ENCODE measurements at regions not wholly inside any gene's neighbourhood (a gene's known extent, or its start where the extent isn't known, plus 50 kb on each side); places are given as distances from the start of the nearest gene placed in this dataset.
"Not testable (repeated sequence)": the region's sequence is repeated elsewhere in the genome, so short reads cannot be mapped to it uniquely, and the experiment has no call there.

DNA sequence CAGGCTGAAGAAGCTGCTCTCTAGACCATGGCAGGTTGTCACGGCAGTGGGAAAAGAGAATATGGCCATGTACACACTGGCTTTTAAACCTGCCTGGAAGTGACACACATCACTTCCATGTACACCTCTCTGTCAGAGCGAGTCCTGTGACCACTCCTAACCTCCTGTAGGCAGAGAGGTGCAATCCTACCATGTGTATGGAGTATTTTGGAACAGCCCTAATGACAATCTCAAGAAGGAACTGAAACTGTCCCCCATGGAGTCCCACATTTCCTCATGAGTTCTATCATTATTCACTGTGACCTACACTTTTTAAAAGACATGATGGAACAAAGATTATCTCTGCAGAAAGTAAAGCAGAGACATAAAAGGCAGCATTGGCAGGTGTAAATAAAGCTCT, 153.4 kb upstream of the PFN2 start:
- no peak for DNase-seq (ENCODE audit: low read depth)
- H3K4me3 ChIP-seq (ENCODE audit: low read length), result no peak overlapping the region
- TF ChIP-seq, protein P1, sequence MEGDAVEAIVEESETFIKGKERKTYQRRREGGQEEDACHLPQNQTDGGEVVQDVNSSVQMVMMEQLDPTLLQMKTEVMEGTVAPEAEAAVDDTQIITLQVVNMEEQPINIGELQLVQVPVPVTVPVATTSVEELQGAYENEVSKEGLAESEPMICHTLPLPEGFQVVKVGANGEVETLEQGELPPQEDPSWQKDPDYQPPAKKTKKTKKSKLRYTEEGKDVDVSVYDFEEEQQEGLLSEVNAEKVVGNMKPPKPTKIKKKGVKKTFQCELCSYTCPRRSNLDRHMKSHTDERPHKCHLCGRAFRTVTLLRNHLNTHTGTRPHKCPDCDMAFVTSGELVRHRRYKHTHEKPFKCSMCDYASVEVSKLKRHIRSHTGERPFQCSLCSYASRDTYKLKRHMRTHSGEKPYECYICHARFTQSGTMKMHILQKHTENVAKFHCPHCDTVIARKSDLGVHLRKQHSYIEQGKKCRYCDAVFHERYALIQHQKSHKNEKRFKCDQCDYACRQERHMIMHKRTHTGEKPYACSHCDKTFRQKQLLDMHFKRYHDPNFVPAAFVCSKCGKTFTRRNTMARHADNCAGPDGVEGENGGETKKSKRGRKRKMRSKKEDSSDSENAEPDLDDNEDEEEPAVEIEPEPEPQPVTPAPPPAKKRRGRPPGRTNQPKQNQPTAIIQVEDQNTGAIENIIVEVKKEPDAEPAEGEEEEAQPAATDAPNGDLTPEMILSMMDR (conservative IDR thresholded peaks at IDR 0.05; ENCODE audit: low read depth, low read length), result no peak

DNA sequence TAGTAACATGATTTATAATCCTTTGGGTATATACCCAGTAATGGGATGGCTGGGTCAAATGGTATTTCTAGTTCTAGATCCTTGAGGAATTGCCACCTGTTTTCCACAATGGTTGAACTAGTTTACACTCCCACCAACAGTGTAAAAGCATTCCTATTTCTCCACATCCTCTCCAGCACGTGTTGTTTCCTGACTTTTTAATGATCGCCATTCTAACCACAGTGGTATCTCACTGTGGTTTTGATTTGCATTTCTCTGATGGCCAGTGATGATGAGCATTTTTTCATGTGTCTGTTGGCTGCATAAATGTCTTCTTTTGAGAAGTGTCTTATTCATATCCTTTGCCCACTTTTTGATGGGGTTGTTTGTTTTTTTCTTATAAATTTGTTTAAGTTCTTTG, 152.6 kb upstream of the PFN2 start:
- DNase-seq (ENCODE audit: low read depth); H3K4me3 ChIP-seq (ENCODE audit: low read length): not testable (repeated sequence)

DNA sequence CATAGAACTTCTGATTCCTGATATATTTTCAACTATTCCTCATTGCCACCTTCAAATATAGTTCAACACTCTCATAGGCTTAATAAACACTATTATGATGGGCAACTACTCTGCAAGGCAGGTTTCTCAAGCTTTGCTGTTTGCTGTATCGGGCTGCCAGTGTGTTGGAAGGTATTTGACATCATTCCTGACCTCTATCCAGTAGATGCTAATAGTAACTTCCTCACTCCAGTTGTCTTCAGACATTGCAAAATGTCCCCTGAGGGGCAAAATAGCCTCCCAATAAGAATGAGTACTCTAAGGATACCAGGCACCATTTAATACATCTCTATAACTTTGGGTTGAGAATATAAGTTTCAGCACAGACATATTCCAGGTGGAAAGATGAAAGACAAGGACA, 147.5 kb upstream of the PFN2 start:
- no peak for DNase-seq (ENCODE audit: low read depth)
- TF ChIP-seq, protein P1 (conservative IDR thresholded peaks at IDR 0.05; ENCODE audit: low read depth, low read length), result no peak
- H3K4me3 ChIP-seq (ENCODE audit: low read length), result no peak overlapping the region

DNA sequence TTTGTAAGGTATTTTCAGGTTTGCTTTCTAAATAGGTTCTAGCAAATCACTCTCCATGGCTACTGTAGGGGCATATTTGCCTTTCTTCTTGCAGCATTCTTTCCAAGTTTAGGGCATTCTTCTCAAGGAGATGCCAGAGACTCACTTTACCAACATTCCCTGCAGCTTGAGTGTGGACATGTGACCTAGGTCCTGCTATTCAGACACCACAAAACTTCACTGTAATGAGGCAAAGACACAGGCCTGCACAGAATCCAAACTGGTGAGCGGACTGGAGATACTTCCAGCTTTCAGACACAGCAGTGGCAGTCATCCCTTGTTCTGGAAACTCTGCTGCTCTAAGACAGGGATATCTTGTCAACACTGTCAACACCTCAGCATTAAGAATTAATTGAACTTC, 146.4 kb upstream of the PFN2 start:
- no peak overlapping the region for H3K4me3 ChIP-seq (ENCODE audit: low read length)
- no peak for DNase-seq (ENCODE audit: low read depth)
- TF ChIP-seq, protein P1 (conservative IDR thresholded peaks at IDR 0.05; ENCODE audit: low read depth, low read length), result no peak

DNA sequence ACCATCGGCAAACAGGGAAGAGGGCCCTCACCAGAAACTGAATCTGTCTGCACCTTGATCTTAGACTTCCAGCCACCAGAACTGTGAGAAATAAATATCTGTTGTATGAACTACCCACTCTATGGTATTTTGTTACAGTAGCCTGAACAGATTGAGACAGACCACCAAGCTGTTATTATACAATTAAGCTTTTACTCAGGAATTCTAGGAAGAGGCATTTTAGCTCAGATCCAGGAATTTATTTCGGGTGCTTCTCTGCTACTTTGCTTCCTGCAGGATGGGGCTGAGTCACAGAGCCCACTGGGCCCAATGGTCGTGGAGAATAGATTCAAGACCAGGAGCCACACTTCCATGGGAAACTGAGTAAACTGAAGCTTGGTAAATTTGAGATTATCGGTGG, 145.5 kb upstream of the PFN2 start:
- H3K4me3 ChIP-seq (ENCODE audit: low read length), result no peak overlapping the region
- no peak for DNase-seq (ENCODE audit: low read depth)
- TF ChIP-seq, protein P1 (conservative IDR thresholded peaks at IDR 0.05; ENCODE audit: low read depth, low read length), result no peak

DNA sequence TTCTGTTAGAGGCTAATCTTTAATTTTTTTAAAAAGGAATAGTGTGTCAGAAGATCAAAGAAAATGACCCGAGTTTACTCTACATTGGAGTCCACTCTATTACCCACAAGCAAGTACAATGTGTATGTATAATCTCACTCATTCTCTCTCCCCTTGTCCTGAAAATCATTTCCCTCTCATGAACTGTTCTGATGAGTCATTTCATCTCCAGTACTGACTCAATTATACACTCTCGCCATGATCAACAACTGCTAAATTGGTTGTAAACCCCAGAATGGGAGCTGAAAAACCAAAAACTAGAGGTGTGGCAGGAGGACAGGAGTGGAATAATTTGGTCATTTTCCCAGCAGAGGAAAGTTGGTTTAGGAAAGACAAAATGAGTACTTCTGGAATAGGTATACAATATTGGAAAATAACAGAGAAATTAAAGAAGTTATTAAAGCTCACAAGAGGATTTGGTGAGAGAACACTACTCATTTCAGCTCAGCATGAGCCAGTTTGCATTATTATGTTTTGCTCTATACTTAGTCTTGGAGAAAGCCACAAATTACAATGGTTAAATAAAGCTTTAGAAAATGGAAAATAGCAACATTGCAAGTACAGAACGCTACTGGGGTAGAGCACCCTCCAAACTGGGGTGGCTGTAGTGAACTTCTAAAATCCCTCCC, 144.3 kb upstream of the PFN2 start:
- no peak for DNase-seq (ENCODE audit: low read depth)
- TF ChIP-seq, protein P1 (conservative IDR thresholded peaks at IDR 0.05; ENCODE audit: low read depth, low read length), result no peak
- no peak overlapping the region for H3K4me3 ChIP-seq (ENCODE audit: low read length)

DNA sequence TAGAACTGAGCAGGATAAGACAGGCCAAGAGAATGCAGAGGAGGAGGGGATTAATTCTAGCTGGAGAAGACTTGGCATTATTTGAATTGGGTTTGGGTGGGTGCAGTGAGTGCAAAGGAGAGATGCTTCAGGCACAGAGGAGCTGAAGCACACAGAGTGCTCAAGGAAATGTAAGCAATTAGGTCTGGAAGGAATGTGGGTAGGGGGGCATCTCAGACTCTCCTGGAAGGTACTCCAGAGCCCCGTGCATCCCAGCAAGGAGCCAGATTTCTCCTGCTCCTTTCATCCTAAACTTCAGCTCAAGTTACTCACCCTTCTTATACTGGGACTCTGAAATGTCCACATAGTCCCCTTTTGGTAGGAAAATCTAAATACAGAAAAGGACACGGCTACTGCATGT, 143.6 kb upstream of the PFN2 start:
- no peak overlapping the region for H3K4me3 ChIP-seq (ENCODE audit: low read length)
- DNase-seq (ENCODE audit: low read depth), result no peak
- TF ChIP-seq, protein P1 (conservative IDR thresholded peaks at IDR 0.05; ENCODE audit: low read depth, low read length), result no peak
